ENCODE measurements at regions not wholly inside any gene's neighbourhood (a gene's known extent, or its start where the extent isn't known, plus 50 kb on each side); places are given as distances from the start of the nearest gene placed in this dataset.

DNA sequence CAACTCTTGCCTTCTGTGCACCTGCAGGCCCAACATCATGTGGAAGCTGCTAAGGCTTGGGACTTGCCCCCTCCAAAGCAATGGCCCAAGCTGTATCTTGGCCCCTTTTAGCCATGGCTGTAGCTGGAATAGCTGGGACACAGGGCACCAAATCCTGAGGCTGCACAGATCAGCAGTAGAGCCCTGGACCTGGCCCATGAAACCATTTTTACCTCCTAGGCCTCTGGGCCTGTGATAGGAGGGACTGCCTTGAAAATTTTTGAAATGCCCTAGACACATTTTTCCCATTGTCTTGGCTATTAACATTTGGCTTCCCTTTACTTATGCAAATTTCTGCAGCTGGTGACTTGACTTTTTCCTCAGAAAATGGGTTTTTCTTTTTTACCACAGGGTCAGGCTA lies 68.7 kb downstream of the ING1 start:
- Histone ChIP-seq H3K4me2 (ENCODE audit: low read depth, low read length) (no peak overlapping the region), H3K9ac (ENCODE audit: low read length) (no peak overlapping the region), H3F3A (ENCODE audit: insufficient read depth, low read length) (no peaks in the 10 kb centered on the region), H3K27me3 (replicated peaks; ENCODE audit: insufficient read depth, low read length) (no peaks in the 10 kb centered on the region), H2AFZ (ENCODE audit: low read length) (no peak overlapping the region), H3K27ac (ENCODE audit: low read length) (no peak overlapping the region), H4K20me1 (ENCODE audit: insufficient read depth, low read length) (no peaks in the 10 kb centered on the region), H3K4me3 (ENCODE audit: low read length) (no peak overlapping the region), H3K79me2 (ENCODE audit: low read length) (no peaks in the 10 kb centered on the region), H3K9me2 (replicated peaks; ENCODE audit: insufficient read depth, low read length) (no peaks in the 10 kb centered on the region), H3K36me3 (replicated peaks; ENCODE audit: insufficient read depth, low read length) (no peaks in the 10 kb centered on the region), H3K9me3 (replicated peaks; ENCODE audit: insufficient read depth, low read length) (no peaks in the 10 kb centered on the region), H3K4me1 (ENCODE audit: low read length) (no peaks in the 10 kb centered on the region)
- no peak for DNase-seq
- no peak for TF ChIP-seq EZH2phosphoT487 (IDR thresholded peaks at IDR 0.05; ENCODE audit: low read length)
- TF ChIP-seq EZH2 (optimal IDR thresholded peaks at IDR 0.05; ENCODE audit: low read depth, low read length), result no peak
- TF ChIP-seq, protein P1, sequence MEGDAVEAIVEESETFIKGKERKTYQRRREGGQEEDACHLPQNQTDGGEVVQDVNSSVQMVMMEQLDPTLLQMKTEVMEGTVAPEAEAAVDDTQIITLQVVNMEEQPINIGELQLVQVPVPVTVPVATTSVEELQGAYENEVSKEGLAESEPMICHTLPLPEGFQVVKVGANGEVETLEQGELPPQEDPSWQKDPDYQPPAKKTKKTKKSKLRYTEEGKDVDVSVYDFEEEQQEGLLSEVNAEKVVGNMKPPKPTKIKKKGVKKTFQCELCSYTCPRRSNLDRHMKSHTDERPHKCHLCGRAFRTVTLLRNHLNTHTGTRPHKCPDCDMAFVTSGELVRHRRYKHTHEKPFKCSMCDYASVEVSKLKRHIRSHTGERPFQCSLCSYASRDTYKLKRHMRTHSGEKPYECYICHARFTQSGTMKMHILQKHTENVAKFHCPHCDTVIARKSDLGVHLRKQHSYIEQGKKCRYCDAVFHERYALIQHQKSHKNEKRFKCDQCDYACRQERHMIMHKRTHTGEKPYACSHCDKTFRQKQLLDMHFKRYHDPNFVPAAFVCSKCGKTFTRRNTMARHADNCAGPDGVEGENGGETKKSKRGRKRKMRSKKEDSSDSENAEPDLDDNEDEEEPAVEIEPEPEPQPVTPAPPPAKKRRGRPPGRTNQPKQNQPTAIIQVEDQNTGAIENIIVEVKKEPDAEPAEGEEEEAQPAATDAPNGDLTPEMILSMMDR (IDR thresholded peaks at IDR 0.05; ENCODE audit: low read length), result no peak

DNA sequence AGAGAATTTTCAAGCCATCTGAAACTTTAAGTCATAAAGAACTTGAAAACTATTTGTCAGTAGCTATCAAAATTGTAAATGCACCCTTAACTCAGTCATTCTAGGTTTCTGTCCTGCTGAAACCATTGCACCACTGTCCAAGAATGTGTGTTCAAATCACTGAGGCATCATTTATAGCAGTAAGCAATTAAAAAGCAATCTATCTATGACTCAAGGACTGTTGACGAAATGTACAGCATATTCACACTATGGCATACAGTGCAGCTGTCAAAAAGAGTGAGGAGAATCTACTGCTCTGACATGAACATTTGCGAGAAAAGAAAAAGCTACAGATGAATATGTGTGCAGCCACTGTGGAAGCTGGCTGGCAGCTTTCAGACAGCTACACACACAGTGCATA lies 71.2 kb downstream of the ING1 start:
- Histone ChIP-seq H3K4me3 (ENCODE audit: low read length) (no peak overlapping the region), H2AFZ (ENCODE audit: low read length) (no peak overlapping the region), H3K79me2 (ENCODE audit: low read length) (no peaks in the 10 kb centered on the region), H3K9me2 (replicated peaks; ENCODE audit: insufficient read depth, low read length) (no peaks in the 10 kb centered on the region), H3K9ac (ENCODE audit: low read length) (no peak overlapping the region), H4K20me1 (ENCODE audit: insufficient read depth, low read length) (no peaks in the 10 kb centered on the region), H3K4me2 (ENCODE audit: low read depth, low read length) (no peak overlapping the region), H3K9me3 (replicated peaks; ENCODE audit: insufficient read depth, low read length) (no peaks in the 10 kb centered on the region), H3K4me1 (ENCODE audit: low read length) (no peaks in the 10 kb centered on the region), H3K27ac (ENCODE audit: low read length) (no peak overlapping the region), H3K27me3 (replicated peaks; ENCODE audit: insufficient read depth, low read length) (no peaks in the 10 kb centered on the region), H3F3A (ENCODE audit: insufficient read depth, low read length) (no peaks in the 10 kb centered on the region), H3K36me3 (replicated peaks; ENCODE audit: insufficient read depth, low read length) (no peaks in the 10 kb centered on the region)
- no peak for DNase-seq
- TF ChIP-seq EZH2phosphoT487 (IDR thresholded peaks at IDR 0.05; ENCODE audit: low read length), result no peak
- TF ChIP-seq EZH2 (optimal IDR thresholded peaks at IDR 0.05; ENCODE audit: low read depth, low read length), result no peak
- TF ChIP-seq, protein P1 (IDR thresholded peaks at IDR 0.05; ENCODE audit: low read length), result no peak

- H3K79me2 ChIP-seq (ENCODE audit: low read length), result no peaks in the 10 kb centered on the region
- TF ChIP-seq, protein P1 (IDR thresholded peaks at IDR 0.05; ENCODE audit: low read length), result no peak
- TF ChIP-seq EZH2 (optimal IDR thresholded peaks at IDR 0.05; ENCODE audit: low read depth, low read length) (no peak), EZH2phosphoT487 (IDR thresholded peaks at IDR 0.05; ENCODE audit: low read length) (no peak)
- DNase-seq, result no peak
- H3F3A ChIP-seq (ENCODE audit: insufficient read depth, low read length), result no peaks in the 10 kb centered on the region
- no peak overlapping the region for H3K27ac ChIP-seq (ENCODE audit: low read length)
- H3K9ac ChIP-seq (ENCODE audit: low read length), result no peak overlapping the region
- no peaks in the 10 kb centered on the region for H3K9me2 ChIP-seq (replicated peaks; ENCODE audit: insufficient read depth, low read length)
- H3K9me3 ChIP-seq (replicated peaks; ENCODE audit: insufficient read depth, low read length), result no peaks in the 10 kb centered on the region
- H4K20me1 ChIP-seq (ENCODE audit: insufficient read depth, low read length), result no peaks in the 10 kb centered on the region
- H3K27me3 ChIP-seq (replicated peaks; ENCODE audit: insufficient read depth, low read length), result no peaks in the 10 kb centered on the region
- no peaks in the 10 kb centered on the region for H3K36me3 ChIP-seq (replicated peaks; ENCODE audit: insufficient read depth, low read length)
- H3K4me2 ChIP-seq (ENCODE audit: low read depth, low read length), result no peak overlapping the region
- H3K4me1 ChIP-seq (ENCODE audit: low read length), result no peaks in the 10 kb centered on the region
- no peak overlapping the region for H2AFZ ChIP-seq (ENCODE audit: low read length)
- no peak overlapping the region for H3K4me3 ChIP-seq (ENCODE audit: low read length)
Observed at GRCh38 chr13:110788778-110789177, 75.3 kb downstream of the ING1 start.

All from MM.1S (cell line).